Panc1 (cell line): ENCODE measurements at regions not wholly inside any gene's neighbourhood (a gene's known extent, or its start where the extent isn't known, plus 50 kb on each side); places are given as distances from the start of the nearest gene placed in this dataset.

Source experiments
- CTCF ChIP-seq: fragments of 450-650 bp; IDR thresholded peaks from 2 replicates; pipeline ENCODE4 v1.5.1; 2017; ENCODE audit warnings: mild to moderate bottlenecking
- TCF7L2 ChIP-seq: IDR thresholded peaks from 2 replicates; pipeline ENCODE4 v1.6.1; 2011; ENCODE audit warnings: mild to moderate bottlenecking, low read depth, low read length, inconsistent platforms

GRCh38 chr12:96140174-96140573 is 54.0 kb upstream of the ELK3 start:
- TF ChIP-seq CTCF (no peak), TCF7L2 (no peak)
